Esophagus muscularis mucosa (tissue), 4 donors: ENCODE measurements at regions not wholly inside any gene's neighbourhood (a gene's known extent, or its start where the extent isn't known, plus 50 kb on each side); places are given as distances from the start of the nearest gene placed in this dataset.

Experiments
- EP300 ChIP-seq: sonication (generic); formaldehyde crosslinking; IDR thresholded peaks from one replicate; pipeline ENCODE4 v1.6.1; 2017; ENCODE audit warnings: antibody characterized with exemption
- POLR2AphosphoS5 ChIP-seq, 2 donors: sonication (generic); formaldehyde crosslinking; IDR thresholded peaks; one replicate each; pipeline ENCODE4 v1.6.1; 2017; ENCODE audit warnings: antibody characterized with exemption in 2 of 2
- TF ChIP-seq, protein P1 (sequence below), 3 experiments: fragments of 200-600 bp in 2 of 3; fragments of 450-650 bp in 1 of 3; sonication (generic) in 2 of 3; IDR thresholded peaks; one replicate each; pipeline ENCODE4 v1.5.1; 2017 to 2019; ENCODE audit warnings: antibody characterized with exemption in 3 of 3, mild to moderate bottlenecking in 2 of 3, moderate library complexity in 1 of 3

GRCh38 chr14:94831085-94831484 is 61.2 kb upstream of the GSC start:
- TF ChIP-seq, protein P1, sequence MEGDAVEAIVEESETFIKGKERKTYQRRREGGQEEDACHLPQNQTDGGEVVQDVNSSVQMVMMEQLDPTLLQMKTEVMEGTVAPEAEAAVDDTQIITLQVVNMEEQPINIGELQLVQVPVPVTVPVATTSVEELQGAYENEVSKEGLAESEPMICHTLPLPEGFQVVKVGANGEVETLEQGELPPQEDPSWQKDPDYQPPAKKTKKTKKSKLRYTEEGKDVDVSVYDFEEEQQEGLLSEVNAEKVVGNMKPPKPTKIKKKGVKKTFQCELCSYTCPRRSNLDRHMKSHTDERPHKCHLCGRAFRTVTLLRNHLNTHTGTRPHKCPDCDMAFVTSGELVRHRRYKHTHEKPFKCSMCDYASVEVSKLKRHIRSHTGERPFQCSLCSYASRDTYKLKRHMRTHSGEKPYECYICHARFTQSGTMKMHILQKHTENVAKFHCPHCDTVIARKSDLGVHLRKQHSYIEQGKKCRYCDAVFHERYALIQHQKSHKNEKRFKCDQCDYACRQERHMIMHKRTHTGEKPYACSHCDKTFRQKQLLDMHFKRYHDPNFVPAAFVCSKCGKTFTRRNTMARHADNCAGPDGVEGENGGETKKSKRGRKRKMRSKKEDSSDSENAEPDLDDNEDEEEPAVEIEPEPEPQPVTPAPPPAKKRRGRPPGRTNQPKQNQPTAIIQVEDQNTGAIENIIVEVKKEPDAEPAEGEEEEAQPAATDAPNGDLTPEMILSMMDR (IDR thresholded peaks at IDR 0.05) = no peak
- no peak for TF ChIP-seq POLR2AphosphoS5 (IDR thresholded peaks at IDR 0.05)
- no peak for TF ChIP-seq EP300
